ENCODE measurements at regions not wholly inside any gene's neighbourhood (a gene's known extent, or its start where the extent isn't known, plus 50 kb on each side); places are given as distances from the start of the nearest gene placed in this dataset.

DNA sequence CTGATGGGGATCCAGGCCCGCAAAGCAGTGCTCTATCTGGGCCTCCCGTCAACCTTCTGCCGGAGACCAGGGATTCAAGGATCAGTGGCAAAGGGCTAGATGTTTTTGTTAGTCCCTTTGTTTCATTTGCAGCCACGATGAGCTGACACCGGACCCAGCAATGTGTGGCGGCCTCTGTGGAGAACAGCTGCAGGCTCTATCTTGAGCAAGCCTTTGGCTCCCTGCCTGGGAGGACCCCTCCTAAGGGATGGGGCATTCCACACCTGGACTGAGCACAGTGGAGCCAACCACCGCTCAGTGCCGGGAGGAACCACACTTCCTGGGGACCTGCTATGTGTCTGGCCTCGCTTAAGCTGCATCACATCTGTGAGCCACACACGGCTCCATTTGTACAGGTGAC, 215.8 kb downstream of the RBFOX3 start:
- FAIRE-seq (no peak), DNase-seq (no peak)
- Histone ChIP-seq H3K9ac (ENCODE audit: low read length in 3 of 3) (no peak overlapping the region), H3K27ac (ENCODE audit: low read depth in 2 of 2, low read length in 2 of 2) (no peak overlapping the region), H3K27me3 (ENCODE audit: control insufficient read depth, insufficient read depth, low read length) (peaks cover 28% of the 10 kb centered on the region), H3K36me3 (ENCODE audit: control insufficient read depth in 2 of 3, insufficient read depth in 3 of 3, low read length in 3 of 3) (no peaks in the 10 kb centered on the region), H3K9me3 (ENCODE audit: control insufficient read depth in 2 of 3, insufficient read depth in 1 of 3, low read length in 3 of 3) (no peaks in the 10 kb centered on the region), H3K4me3 (ENCODE audit: low read length in 3 of 3) (no peak overlapping the region), H3K4me1 (ENCODE audit: control insufficient read depth in 2 of 3, insufficient read depth in 2 of 3, low read depth in 1 of 3, low read length in 3 of 3) (peaks cover 0 to 2% (median 0%) of the 10 kb centered on the region in 3 donors)
- TF ChIP-seq, protein P1, sequence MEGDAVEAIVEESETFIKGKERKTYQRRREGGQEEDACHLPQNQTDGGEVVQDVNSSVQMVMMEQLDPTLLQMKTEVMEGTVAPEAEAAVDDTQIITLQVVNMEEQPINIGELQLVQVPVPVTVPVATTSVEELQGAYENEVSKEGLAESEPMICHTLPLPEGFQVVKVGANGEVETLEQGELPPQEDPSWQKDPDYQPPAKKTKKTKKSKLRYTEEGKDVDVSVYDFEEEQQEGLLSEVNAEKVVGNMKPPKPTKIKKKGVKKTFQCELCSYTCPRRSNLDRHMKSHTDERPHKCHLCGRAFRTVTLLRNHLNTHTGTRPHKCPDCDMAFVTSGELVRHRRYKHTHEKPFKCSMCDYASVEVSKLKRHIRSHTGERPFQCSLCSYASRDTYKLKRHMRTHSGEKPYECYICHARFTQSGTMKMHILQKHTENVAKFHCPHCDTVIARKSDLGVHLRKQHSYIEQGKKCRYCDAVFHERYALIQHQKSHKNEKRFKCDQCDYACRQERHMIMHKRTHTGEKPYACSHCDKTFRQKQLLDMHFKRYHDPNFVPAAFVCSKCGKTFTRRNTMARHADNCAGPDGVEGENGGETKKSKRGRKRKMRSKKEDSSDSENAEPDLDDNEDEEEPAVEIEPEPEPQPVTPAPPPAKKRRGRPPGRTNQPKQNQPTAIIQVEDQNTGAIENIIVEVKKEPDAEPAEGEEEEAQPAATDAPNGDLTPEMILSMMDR (IDR thresholded peaks at IDR 0.05; ENCODE audit: borderline replicate concordance, extremely low read depth, insufficient read depth): no peak
- intact Hi-C loops (cut with DNase I): no loop called here

- H3K36me3 ChIP-seq (ENCODE audit: control insufficient read depth in 2 of 3, insufficient read depth in 3 of 3, low read length in 3 of 3): no peaks in the 10 kb centered on the region
- DNase-seq (peak; percentile 87 to 89 (median 88)), FAIRE-seq (no peak)
- TF ChIP-seq, protein P1 (IDR thresholded peaks at IDR 0.05; ENCODE audit: borderline replicate concordance, extremely low read depth, insufficient read depth): peak; percentile 94
- H3K9ac ChIP-seq (ENCODE audit: low read length in 3 of 3): no peak overlapping the region
- peaks cover 0 to 2% (median 0%) of the 10 kb centered on the region in 3 donors for H3K4me1 ChIP-seq (ENCODE audit: control insufficient read depth in 2 of 3, insufficient read depth in 2 of 3, low read depth in 1 of 3, low read length in 3 of 3)
- H3K27ac ChIP-seq (ENCODE audit: low read depth in 2 of 2, low read length in 2 of 2): no peak overlapping the region
- H3K4me3 ChIP-seq (ENCODE audit: low read length in 3 of 3): no peak overlapping the region
- no peaks in the 10 kb centered on the region for H3K9me3 ChIP-seq (ENCODE audit: control insufficient read depth in 2 of 3, insufficient read depth in 1 of 3, low read length in 3 of 3)
- peaks cover 22% of the 10 kb centered on the region for H3K27me3 ChIP-seq (ENCODE audit: control insufficient read depth, insufficient read depth, low read length)
- intact Hi-C loops (cut with DNase I): loop anchor here (5.0 kb wide), 1 partner anchor 301 kb away; no protein-coding TSS in a partner anchor
Observed at GRCh38 chr17:79393358-79394052, 217.3 kb downstream of the RBFOX3 start.

- FAIRE-seq (no peak), DNase-seq (no peak)
- TF ChIP-seq, protein P1 (IDR thresholded peaks at IDR 0.05; ENCODE audit: borderline replicate concordance, extremely low read depth, insufficient read depth): no peak
- peaks cover 23% of the 10 kb centered on the region for H3K27me3 ChIP-seq (ENCODE audit: control insufficient read depth, insufficient read depth, low read length)
- intact Hi-C loops (cut with DNase I): loop anchor here (5.0 kb wide), 1 partner anchor 300 kb away; no protein-coding TSS in a partner anchor
- peaks cover 0 to 2% (median 0%) of the 10 kb centered on the region in 3 donors for H3K4me1 ChIP-seq (ENCODE audit: control insufficient read depth in 2 of 3, insufficient read depth in 2 of 3, low read depth in 1 of 3, low read length in 3 of 3)
- no peak overlapping the region for H3K4me3 ChIP-seq (ENCODE audit: low read length in 3 of 3)
- H3K9ac ChIP-seq (ENCODE audit: low read length in 3 of 3): no peak overlapping the region
- no peaks in the 10 kb centered on the region for H3K36me3 ChIP-seq (ENCODE audit: control insufficient read depth in 2 of 3, insufficient read depth in 3 of 3, low read length in 3 of 3)
- H3K27ac ChIP-seq (ENCODE audit: low read depth in 2 of 2, low read length in 2 of 2): no peak overlapping the region
- H3K9me3 ChIP-seq (ENCODE audit: control insufficient read depth in 2 of 3, insufficient read depth in 1 of 3, low read length in 3 of 3): no peaks in the 10 kb centered on the region
Observed at GRCh38 chr17:79392598-79392997, 218.3 kb downstream of the RBFOX3 start.

All from kidney (tissue), 13 donors.